GM18861 (cell line): ENCODE measurements at regions not wholly inside any gene's neighbourhood (a gene's known extent, or its start where the extent isn't known, plus 50 kb on each side); places are given as distances from the start of the nearest gene placed in this dataset.
"Not testable (repeated sequence)": the region's sequence is repeated elsewhere in the genome, so short reads cannot be mapped to it uniquely, and the experiment has no call there.

Experiments used
- ATAC-seq: cut with Tn5 transposase; IDR thresholded peaks from one replicate; pipeline ENCODE4 v1.9.1; 2021; ENCODE audit not compliant: unreplicated experiment

DNA sequence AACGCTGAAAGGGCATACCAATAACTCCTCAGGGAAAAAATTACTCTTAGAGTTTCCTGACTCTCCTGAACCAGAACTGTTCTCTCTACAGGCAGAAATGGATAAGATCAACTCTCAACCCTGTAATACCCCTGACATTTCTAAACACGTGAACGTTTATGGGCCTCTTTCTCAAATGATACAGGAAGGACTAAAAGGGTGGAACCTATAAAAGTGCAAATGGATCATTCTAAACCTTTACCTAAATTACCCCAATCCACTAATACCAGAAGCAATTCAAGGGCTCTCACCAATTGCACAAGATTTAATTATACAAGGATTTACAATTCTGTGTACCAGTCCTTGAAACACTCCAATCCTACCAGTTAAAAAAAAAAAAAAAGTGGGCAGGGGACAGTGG is 98.0 kb upstream of the FAM174B start:
- no peak for ATAC-seq

DNA sequence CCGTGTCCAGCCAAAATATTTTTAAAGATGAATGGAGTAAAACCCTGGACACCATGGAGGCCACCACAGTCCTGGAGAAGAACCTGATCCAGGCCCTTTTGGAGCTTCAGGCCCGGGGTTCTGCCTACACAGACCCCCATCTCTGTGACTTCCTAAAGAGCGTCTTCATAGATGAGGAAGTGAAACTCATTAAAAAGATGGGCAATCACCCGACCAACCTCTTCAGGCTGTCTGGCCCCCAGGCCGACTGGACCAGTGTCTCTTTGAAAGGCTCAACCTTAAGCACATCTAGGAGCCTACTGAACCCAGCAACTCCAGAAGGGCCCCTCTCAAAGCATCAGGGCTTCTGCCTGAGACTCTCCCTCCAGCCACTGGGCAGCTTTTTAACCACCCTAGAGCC is 107.9 kb upstream of the FAM174B start:
- no peak for ATAC-seq

DNA sequence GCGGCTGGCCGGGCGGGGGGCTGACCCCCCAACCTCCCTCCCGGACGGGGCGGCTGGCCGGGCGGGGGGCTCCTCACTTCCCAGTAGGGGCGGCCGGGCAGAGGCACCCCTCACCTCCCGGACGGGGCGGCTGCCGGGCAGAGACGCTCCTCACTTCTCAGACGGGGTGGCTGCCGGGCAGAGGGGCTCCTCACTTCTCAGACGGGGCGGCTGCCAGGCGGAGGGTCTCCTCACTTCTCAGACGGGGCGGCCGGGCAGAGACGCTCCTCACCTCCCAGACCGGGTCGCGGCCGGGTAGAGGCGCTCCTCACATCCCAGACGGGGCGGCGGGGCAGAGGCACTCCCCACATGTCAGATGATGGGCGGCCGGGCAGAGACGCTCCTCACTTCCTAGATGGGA is 112.6 kb upstream of the FAM174B start:
- not testable (repeated sequence) for ATAC-seq

DNA sequence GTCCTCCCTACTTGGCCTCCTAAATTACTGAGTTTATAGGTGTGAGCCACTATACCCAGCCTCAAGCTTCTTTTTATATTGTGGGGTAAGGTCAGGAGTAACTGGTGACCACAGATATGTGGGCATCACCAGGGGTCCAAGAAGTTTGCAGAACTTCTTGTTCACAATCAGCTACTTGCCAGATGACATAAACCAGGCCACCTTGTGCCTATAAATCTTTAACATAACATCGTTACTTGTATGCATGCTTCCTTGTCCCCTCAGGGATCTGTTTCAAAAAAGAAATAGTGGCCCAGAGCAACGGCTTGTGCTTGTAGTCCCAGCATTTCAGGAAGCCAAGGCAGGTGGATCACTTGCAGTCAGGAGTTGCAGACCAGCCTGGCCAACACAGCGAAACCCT is 115.1 kb upstream of the FAM174B start:
- no peak for ATAC-seq

DNA sequence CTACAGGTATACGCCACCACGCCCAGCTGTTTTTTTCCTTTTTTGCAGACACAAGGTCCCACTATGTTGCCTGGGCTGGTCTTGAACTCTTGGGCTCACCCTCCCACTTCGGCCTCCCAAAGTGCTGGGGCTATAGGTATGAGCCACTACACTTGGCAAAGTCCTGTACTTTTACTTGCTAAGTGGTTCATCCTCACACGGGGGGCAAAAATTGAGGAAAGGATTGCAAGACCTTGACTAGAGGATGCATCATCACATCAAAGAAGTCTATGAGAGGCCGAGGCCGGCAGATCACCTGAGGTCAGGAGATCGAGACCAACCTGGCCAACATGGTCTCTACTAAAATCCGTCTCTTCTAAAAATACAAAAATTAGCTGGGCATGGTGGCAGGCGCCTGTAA is 116.5 kb upstream of the FAM174B start:
- no peak for ATAC-seq

DNA sequence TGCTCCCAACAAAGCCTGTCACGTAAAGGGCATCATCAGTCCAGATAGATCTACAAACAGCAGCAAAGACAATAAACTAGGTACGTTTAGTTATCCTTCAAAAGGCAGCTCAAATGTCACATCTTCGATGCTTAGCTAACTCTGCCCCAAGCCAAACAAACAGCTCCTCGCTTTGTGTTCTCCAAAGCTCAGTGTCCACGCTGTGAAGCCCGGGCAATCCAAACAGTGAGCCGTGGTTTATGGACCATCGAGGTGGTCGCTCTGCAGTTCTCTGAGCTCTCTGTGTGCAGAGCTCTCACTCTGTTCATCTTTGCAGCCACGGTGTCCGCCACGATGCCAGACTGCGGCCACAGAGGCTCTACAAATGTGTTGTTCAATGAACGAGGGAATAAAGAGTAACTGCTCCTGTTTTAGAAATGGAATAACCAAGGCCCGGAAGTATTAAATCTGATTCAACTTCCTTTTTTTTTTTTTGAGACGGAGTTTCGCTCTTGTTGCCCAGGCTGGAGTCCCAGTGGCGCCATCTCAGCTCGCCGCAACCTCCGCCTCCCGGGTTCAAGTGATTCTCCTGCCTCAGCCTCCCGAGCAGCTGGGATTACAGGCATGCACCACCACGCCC is 117.2 kb upstream of the FAM174B start:
- ATAC-seq: no peak

DNA sequence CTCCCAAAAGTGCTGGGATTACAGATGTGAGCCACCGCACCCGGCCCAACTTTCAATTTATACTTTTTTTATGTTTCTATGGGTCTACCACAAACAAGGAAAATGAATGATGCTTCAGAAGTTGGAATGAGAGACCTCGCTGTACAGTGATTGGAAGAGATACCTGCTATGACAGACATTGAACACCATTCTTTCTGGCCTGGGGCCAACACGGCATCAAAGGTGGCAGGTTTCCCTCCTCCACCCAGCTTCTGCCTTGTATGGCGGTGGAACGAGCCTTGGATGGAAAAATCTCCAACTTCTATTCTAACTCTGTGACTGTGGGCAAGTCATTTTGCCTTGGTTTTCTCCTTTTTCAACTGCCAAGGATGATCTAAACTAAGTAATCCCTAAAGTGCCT is 117.8 kb upstream of the FAM174B start:
- no peak for ATAC-seq

DNA sequence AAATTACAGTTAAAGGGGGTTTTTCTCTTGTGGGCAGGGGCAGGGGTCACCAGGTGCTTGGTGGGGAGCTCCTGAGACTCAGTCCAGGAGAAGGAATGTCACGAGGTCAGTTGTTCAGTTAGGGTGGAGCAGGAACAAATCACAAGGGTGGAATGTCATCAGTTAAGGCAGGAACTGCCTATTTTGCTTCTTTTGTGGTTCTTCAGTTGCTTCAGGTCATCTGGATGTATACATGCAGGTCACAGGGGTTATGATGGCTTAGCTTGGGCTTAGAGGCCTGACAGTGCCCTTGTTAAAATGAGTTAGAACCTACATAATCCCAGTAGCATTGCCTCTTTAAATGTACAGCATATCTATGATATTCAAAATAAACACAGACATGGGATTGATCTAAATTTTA is 120.2 kb upstream of the CHD2 start:
- no peak for ATAC-seq

DNA sequence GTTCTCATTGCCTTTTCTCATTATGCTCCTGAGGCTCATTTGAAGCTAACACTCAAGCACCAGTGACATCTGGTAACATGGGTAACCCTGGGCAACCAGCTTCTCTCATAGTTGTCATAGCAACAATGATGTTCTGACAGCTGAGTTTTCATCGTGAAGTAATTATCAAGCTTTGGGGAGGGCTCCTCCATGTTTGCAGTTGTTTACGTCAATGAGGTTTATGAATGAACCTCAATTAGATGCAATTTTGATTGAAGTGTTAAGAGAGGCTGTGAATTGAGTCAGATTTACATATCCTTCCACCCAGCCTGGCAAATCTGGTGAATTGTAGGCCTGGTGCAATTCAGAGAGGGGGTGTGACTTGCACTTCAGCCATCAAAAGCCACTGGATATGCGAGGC is 119.3 kb upstream of the CHD2 start:
- no peak for ATAC-seq

DNA sequence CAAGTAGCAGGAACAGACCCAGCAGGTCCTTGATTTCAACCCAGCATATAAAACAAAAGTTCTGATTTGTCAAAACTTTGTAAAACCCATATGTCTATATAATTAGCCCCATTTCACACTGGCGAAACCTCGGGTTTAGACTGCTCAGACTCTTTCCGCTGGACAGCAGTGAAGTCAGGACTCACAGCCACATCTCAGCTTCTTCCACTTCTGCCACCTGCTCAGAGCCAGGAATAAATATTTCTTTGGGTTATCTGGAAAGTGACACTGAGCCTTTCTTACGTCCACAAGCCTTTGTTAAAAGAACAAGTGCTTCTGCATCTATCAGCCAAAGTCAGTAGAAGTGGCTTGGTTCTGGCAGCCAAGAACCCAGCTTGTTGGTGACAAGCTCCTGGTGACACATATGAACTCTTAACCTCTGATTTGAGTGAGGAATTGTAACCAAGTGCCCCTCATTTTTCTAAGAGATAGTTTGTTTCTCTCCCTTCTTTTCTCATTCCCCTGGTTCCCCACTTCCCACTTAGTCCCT is 118.1 kb upstream of the CHD2 start:
- ATAC-seq: no peak

DNA sequence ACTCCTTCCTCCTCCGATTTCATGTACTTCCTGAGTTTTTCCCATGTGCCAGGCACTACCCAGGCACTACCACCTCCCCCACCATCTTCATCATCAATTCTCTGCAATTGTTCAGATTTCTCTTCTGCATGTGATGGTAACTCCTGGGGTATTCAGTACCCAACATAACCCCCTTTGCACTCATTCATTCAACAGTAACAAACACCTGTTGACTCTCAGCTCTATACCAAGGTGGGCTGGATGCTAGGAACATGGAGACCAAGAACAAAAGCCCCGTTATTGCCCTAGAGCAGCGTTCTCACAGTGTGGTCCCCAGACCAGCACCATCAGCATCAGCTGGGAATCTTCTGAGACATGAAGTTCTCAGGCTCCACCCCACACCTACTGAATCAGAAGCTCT is 113.0 kb upstream of the CHD2 start:
- ATAC-seq: no peak

DNA sequence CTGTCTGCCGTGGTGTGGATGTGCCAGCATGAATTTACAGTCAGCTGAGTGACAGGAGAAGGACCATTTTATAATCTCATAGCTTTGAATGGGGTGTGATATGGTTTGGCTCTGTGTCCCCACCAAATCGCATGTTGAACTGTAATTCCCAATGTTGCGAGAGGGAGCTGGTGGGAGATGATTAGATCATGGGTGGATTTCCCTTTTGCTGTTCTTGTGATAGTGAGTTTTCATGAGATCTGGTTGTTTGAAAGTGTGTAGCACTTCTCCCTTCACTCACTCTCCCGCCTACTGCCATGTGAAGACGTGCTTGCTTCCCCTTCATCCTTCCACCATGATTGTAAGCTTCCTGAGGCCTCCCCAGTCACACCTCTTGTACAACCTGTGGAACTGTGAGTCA is 111.9 kb upstream of the CHD2 start:
- no peak for ATAC-seq

DNA sequence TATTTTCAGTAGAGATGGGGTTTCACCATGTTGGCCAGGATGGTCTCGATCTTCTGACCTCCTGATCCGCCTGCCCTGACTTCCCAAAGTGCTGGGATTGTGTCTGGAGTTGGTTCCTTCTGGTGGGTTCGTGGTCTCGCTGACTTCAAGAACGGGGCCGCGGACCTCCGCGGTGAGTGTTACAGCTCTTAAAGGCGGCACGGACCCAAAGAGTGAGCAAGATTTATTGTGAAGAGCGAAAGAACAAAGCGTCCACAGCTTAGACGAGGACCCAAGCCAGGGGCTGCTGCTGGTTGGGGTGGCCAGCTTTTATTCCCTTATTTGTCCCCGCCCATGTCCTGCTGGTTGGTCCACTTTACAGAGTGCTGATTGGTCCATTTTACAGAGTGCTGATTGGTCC is 111.3 kb upstream of the CHD2 start:
- ATAC-seq: not testable (repeated sequence)

DNA sequence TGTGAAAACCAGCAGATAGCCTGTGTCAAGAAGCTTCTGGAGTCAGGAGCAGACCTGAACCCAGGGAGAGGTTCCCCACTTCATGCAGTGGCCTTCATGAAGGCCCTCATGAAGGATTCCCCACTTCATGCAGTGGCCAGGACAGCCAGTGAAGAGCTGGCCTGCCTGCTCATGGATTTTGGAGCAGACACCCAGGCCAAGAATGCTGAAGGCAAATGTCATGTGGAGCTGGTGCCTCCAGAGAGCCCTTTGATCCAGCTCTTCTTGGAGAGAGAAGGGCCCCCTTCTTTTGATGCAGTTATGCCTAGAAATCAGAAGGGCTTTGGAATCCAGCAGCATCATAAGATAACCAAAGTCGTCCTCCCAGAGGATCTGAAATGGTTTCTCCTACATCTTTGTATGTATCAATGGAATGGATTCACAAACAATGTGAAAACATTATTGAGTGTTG is 103.9 kb upstream of the CHD2 start:
- ATAC-seq: no peak

DNA sequence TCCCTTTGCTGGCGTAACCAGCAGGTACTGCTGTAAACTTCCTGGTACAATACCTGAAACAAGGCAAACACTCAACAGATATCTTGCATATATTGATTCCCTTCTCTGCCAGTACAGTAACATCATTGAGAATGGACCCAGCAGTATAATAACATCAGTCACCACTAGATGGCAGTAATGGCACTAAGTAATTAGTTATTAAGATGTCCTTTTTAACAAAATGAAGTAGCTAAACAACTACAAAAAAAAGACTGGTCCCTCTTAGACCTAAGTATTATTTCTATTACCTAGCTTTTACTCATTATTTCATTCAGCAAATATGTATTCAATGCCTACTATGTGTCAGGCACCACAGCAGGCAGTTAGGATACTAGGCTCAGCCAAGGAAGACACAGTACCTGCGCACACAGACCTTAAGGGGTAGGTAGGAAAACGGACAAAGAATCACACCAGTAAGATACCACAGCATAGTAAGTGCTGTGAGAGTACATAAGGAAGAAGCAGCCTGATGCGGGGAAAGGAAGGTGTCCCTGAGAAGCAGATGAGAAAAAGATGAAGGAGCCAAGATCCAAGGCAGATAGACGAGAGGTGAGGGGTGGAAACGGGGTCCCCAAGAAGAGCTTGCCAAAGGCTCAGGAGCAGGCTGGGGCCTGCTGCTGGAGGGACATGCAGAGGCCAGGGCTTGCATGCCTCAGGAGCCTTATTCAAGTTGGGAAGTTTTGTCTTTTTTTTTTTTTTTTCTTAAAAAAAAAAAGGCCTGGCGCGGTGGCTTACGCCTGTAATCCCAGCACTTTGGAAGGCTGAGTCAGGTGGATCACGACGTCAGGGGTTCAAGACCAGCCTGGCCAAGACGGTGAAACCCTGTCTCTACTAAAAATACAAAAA is 102.7 kb upstream of the CHD2 start:
- peak; percentile 83 for ATAC-seq

DNA sequence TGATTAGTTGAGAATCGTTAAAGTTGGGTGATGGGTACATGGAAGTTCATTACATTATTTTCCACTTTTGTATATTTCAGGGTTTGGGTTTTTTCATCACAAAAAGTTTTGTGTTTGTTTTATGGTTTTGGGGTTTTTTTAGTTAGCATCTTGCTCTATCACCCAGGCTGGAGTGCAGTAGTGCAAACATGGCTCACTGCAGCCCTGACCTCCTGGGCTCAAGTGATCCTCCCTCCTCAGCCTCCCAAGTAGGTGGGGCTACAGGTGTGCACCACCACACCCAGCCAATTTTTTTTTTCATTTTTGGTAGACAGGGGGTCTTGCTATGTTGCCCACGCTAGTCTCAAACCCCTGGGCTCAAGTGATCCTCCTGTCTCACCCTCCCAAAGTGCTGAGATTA is 100.1 kb upstream of the CHD2 start:
- ATAC-seq: no peak

DNA sequence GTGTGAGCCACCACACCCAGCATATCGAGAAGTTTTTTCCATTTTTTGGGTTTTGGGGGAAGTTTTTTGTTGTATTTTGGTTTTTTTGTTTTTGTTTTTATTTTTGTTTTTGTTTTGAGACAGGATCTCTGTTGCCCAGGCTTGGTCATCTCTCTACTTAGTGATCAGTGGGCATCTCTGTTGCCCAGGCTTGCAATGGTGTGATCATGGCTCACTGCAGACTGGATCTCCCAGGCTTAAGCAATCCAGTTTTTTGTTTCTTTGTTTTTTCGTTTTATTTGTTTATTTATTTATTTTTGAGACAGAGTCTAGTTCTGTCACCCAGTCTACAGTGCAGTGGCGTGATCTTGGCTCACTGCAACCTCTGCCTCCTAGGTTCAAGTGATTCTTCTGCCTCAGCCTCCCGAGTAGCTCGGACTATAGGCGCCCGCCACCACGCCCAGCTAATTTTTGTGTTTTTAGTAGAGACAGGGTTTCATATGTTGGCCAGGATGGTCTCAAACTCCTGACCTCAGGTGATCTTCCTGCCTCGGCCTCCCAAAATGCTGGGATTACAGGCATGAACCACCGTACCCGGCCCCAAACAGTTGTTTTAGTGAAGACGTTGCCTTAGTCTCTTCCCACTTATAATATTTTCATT is 99.6 kb upstream of the CHD2 start:
- ATAC-seq: not testable (repeated sequence)

DNA sequence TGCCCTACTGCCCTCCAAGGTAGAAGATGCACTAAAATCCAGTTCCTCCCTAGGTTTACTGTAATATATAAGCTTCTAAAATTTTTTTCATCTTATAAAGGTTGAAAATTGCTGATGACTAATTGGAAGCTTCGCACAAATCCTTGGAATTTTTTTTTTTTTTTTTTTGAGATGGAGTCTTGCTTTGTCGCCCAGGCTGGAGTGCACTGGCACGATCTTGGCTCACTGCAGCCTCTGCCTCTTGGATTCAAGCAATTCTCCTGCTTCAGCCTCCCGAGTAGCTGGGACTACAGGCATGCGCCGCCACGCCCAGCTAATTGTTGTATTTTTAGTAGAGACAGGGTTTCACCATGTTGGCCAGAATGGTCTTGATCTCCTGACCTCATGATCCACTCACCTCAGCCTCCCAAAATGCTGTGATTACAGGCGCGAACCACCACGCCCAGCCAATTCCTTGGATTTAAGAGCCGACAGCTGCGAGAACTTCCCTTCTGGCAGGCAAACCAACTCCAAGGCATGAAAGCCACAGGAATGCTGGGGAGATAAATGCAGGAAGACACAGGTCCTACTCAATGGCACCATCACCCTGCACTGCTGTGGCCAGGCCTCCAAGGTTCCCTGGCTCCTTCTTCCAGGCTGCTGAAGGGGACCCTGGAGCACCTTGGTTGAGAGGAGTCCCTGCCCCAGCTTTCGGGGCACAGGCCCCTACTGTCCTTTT is 98.9 kb upstream of the CHD2 start:
- not testable (repeated sequence) for ATAC-seq

DNA sequence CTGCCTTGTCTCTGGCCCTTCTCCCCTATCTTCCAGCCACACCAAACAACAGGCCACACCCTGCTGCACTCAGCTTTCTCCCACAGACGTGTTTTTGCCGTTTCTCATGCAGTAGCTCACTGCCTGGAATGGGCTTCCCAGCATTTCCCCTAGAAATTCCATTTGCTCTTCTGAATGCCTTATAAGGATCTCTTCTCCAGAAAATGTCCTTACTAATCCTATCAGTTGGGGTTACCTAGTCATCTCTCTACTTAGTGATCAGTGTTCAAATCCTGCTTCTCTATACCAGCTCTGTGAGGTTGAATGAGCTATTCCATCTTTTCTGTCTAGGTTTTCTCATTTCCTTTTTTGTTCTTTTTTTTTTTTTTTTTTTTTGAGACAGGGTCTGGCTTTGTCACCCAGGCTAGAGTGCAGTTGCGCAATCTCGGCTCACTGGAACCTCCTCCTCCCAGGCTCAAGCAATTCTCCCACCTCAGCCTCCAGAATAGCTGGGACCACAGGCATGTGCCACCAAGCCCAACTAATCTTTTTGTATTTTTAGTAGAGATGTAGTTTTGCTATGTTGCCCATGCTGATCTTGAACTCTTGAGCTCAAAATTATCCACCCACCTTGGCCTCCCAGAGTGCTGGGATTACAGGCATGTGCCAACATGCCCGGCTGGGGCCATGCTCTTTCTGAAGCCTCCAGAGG is 98.2 kb upstream of the CHD2 start:
- ATAC-seq: no peak

DNA sequence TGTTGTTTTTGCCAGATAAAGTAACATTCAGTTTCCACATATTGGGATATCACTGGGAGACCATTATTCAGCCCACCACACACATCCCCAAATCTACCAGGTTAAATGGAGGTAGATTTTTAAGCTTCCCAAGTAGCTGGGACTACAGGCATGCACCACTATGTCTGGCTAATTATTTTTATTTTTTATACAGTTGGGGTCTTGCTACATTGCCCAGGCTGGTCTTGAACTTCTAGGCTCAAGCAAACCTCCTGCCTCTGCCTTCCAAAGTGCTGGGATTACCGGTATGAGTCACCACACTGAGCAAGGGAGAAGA is 96.6 kb upstream of the CHD2 start:
- no peak for ATAC-seq
